CMK (cell line): ENCODE measurements at regions not wholly inside any gene's neighbourhood (a gene's known extent, or its start where the extent isn't known, plus 50 kb on each side); places are given as distances from the start of the nearest gene placed in this dataset.

Experiments
- DNase-seq: peaks from one replicate; pipeline ENCODE4 v3.0.0-alpha.2; 2010; ENCODE audit warnings: low read depth

- no peak for DNase-seq
Measured at GRCh38 chr16:8519179-8519578, 71.1 kb downstream of the TMEM114 start.

- no peak for DNase-seq
Measured at GRCh38 chr16:8517280-8517679, 73.0 kb downstream of the TMEM114 start.

GRCh38 chr16:8516471-8516870 is 73.8 kb downstream of the TMEM114 start:
- no peak for DNase-seq

DNA sequence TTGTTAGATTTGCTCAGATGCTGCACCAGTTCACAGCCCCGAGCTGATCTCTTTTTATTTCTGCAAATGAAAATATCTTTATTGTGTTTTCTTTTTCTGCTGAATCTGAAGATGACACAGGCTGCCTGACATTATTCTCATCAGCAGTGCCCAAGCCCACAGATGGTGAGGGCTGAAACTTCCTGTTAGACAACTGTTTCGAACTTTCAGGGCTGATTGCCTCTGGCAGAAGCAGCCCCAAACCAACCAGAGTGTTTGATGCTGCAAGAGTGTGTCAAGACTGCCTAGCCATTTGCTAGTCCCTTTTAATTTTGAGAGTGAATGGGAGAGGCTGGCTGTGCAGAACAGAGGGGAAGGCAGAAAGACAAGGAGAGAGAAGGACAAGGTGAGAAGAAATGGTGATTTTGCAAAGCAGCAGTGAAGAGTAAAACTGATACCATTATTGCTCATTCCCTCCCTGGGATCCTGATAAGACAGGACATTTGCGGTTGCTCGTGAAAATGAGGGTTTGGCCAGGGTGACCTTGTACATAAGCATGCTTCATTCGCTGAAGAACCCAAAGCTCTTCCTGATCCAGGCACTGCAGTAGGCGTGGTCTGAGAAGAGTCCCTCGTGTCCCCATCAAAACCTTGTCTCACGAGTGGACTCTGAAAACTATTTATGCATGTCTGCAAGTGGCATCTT is 77.2 kb downstream of the TMEM114 start:
- DNase-seq, result no peak

DNA sequence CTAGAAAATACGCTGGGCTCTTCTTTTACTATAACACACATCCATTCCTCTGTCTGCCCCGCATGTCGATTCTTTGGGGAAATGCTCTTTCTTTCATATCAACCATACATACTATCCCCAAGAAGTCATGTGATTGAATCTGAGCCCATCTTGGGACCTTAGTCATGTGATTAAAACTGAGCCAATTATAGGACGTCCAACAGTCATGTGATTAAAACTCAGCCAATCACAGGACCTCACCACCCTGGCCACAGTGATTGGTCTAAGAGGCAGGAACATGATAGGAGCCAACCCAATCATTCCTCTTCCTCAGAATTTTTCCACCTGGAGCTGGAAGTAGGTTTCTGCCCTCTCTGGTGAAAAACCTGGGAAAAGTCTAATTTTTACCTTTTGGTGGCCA is 78.8 kb downstream of the TMEM114 start:
- DNase-seq, result no peak

GRCh38 chr16:8510160-8510559 is 80.2 kb downstream of the TMEM114 start:
- DNase-seq, result no peak

- DNase-seq, result no peak
Measured at GRCh38 chr16:8505327-8505991, 84.9 kb downstream of the TMEM114 start.

DNA sequence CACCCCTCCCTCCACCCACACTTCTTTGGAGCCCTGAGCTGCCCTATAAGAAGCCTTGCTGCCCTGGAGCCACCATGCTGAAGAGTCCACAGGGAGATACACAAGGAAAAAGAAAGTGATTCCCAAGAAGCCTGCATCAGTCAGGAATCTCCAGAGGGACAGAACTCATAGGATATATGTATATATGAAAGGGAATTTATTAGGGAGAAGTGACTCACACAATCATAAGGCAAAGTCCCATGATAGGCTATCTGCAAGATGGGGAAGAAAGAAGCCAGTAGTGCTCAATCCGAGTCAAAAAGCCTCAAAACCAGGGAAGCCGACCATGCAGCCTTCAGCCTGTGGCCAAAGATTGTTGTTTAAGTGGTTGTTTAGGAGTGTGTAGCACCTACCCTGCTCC is 87.9 kb downstream of the TMEM114 start:
- DNase-seq, result no peak

DNA sequence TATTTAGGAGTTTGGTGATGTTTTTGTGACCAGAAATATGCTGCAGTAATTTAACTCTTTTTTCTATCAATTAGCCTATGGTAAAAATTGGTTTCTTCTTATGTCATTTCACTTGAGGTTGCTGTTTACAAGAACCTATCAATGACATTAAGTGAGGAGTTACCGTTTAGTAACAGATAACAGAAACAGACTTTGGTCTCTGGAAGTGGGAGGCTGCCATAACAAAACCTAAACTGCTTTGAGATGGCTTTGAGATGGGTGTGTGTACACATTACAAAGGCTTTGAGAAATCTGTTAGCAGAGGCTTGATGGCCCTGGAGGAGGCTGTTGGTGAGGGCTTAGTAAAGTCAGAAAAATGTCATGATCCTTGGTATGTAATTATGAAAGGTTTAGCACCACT is 90.0 kb downstream of the TMEM114 start:
- DNase-seq, result no peak

- no peak for DNase-seq
Measured at GRCh38 chr16:8496364-8496763, 93.9 kb downstream of the TMEM114 start.

GRCh38 chr16:8493972-8494371 is 96.3 kb downstream of the TMEM114 start:
- DNase-seq, result no peak

DNA sequence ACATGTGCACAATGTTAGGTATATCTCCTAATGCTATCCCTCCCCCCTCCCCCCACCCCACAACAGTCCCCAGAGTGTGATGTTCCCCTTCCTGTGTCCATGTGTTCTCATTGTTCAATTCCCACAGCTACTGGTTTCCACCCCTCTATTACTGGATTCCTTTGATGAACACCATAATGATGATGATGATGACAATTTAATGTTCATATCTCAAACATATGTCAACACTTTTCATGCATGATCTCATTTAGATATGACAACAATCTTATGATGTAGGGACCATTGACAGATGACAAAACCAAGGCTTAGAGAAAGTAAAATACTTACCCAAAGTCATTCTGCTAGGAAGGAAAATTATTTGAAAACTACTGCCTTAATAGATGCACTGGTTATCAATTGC is 97.6 kb downstream of the TMEM114 start:
- no peak for DNase-seq

DNA sequence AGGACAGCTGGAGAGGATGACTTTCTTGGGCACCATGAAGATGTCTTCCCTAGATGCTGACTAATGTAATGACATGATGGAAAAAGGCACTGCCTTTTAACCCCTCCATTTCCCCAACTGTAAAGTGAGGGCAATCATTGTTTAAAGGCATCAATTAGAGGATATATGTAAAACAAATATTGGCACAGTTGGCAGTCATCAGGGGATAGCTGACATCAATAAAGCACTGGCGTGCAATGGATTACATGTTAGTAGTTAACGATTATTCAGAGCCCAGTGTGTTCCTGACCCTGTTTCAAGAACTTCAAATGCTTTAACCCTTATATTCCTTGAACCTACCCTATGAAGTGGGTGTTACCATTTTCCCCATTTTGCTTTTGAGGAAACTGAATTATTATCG is 100.7 kb downstream of the TMEM114 start:
- DNase-seq, result no peak

- no peak for DNase-seq
Measured at GRCh38 chr16:8486985-8487384, 103.3 kb downstream of the TMEM114 start.

DNA sequence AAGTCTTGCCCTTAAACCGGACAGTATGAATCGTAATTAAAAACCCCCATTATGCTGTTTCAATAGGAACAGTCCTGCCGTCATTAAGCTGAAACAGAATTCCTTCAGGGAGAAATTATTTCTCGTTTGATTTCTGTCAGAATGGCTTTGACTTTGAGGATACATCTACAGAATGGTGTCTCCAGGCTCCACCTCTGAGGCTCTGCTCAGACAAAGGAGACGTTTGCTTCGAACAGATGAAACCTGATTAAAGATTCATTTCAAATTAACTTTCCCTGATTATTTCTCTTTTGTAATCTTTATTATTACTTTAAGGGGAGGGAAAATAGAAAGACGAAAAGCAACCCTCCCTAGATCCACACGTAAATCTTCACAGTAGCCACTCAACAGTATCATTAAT is 106.9 kb downstream of the TMEM114 start:
- DNase-seq, result no peak

- DNase-seq, result no peak
Measured at GRCh38 chr16:8481810-8482209, 108.5 kb downstream of the TMEM114 start.

GRCh38 chr16:8476824-8477223 is 113.5 kb downstream of the TMEM114 start:
- no peak for DNase-seq

- DNase-seq, result no peak
Measured at GRCh38 chr16:8474587-8474986, 115.7 kb downstream of the TMEM114 start.

DNA sequence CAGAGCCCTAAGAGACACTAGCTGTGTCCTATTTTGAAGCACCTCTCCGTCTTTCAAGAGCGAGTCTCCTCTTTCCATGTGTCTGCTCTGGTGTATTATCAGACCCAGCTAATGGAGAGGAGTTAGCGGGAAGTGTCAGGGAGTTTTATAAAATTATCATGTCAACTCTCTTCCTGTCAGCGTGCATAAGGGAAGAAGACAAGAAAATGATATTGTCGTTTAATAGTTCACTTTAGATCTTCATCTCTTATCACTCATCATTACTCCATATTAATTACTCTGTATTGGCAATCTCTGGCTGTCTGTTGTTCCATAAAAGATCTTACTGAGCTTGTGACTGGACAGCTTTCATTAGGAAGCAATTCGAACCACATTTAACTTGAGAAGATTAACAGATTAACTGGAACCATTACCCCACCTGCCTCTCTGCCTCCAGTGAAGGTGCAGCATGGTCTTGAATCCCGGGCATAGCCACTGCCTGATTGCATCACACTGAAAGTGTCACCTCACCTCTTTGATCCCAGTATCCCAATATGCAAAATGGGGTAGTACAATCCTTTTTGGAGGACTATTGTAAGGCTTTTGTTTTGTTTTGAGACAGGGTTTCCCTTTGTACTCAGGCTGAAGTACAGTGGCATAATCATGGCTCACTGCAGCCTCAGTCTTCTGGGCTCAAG is 121.1 kb downstream of the TMEM114 start:
- no peak for DNase-seq

GRCh38 chr16:8464979-8465378 is 125.3 kb downstream of the TMEM114 start:
- DNase-seq, result no peak

GRCh38 chr16:8459085-8459733 is 131.1 kb downstream of the TMEM114 start:
- DNase-seq, result no peak

DNA sequence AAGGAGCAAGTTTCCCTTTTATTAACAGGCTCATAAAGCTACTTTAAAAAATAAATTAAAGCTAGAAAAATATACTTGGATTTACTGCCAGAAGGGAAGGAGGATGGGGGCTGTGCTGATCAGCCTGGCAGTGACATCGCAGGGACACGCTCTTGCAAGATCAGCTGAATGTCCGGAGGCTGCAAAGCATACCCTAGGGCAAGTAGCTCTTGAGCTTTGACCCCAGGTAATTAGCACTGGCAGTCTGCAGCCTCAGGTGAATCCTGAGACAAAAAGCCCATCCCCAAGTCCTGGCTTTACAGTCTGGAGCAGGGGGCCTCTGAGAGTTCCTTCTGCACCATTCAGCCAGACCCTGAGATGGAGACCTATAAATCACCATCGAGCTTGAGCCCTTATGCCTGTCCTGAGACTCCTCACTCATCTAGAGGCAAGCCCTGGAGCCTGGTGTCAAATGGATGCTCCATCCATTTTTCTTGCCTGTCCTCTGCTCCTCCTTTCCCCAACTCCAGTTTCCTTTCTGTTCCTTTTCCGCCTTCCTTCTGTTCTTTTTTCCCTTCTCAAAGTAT is 131.7 kb downstream of the TMEM114 start:
- no peak for DNase-seq

GRCh38 chr16:8453359-8453758 is 137.0 kb downstream of the TMEM114 start:
- no peak for DNase-seq
